CD4-positive, CD25-positive, alpha-beta regulatory T cell (primary cell): ENCODE measurements at regions not wholly inside any gene's neighbourhood (a gene's known extent, or its start where the extent isn't known, plus 50 kb on each side); places are given as distances from the start of the nearest gene placed in this dataset.

Source experiments
- ATAC-seq, 2 donors: fragments of 150-1000 bp; cut with Tn5 transposase; one replicate each; pipeline ENCODE4 v1.10.0; 2021; ENCODE audit warnings: low read depth in 2 of 2, moderate number of reproducible peaks in 2 of 2, moderate library complexity in 1 of 2
- DNase-seq, 3 donors: peaks; one replicate each; pipeline versions ENCODE4 v3.0.0 to v3.0.0-alpha.2; 2012 to 2022; ENCODE audit warnings: mixed read lengths in 1 of 3
- H3K27ac ChIP-seq: one replicate; pipeline ENCODE4 v1.7.0; 2013; ENCODE audit warnings: mild to moderate bottlenecking, low read length; ENCODE audit not compliant: insufficient read depth, poor library complexity, severe bottlenecking
- H3K27me3 ChIP-seq: one replicate; pipeline ENCODE4 v1.7.0; 2013; ENCODE audit warnings: low read length; ENCODE audit not compliant: control insufficient read depth, insufficient read depth
- H3K36me3 ChIP-seq: one replicate; pipeline ENCODE4 v1.7.0; 2013; ENCODE audit warnings: mild to moderate bottlenecking, low read length, moderate library complexity; ENCODE audit not compliant: control insufficient read depth, insufficient read depth
- H3K4me1 ChIP-seq: 2 replicates; pipeline ENCODE4 v1.7.0; 2013; ENCODE audit warnings: mild to moderate bottlenecking, low read length; ENCODE audit not compliant: insufficient read depth, control insufficient read depth, poor library complexity, severe bottlenecking
- H3K4me3 ChIP-seq: one replicate; pipeline ENCODE4 v1.7.0; 2013; ENCODE audit warnings: low read depth, mild to moderate bottlenecking, low read length, moderate library complexity
- H3K9me3 ChIP-seq, 2 experiments: 1 replicate in 1 of 2; 2 replicates in 1 of 2; pipeline ENCODE4 v1.7.0; 2013; ENCODE audit warnings: low read length in 2 of 2, mild to moderate bottlenecking in 1 of 2, moderate library complexity in 1 of 2; ENCODE audit not compliant: control insufficient read depth in 2 of 2
- H3K27ac Mint-ChIP-seq, 3 donors: one replicate each; pipeline ENCODE4 v1.8.0; 2020 to 2022; ENCODE audit warnings: mild to moderate bottlenecking in 3 of 3, mixed read lengths in 3 of 3, moderate library complexity in 2 of 3
- H3K27me3 Mint-ChIP-seq: one replicate; pipeline ENCODE4 v1.8.0; 2022; ENCODE audit warnings: mild to moderate bottlenecking, mixed read lengths
- H3K36me3 Mint-ChIP-seq: one replicate; pipeline ENCODE4 v1.8.0; 2020; ENCODE audit warnings: mixed read lengths
- H3K4me1 Mint-ChIP-seq, 4 donors: one replicate each; pipeline ENCODE4 v1.8.0; 2020 to 2022; ENCODE audit warnings: mixed read lengths in 4 of 4, mild to moderate bottlenecking in 1 of 4
- H3K4me3 Mint-ChIP-seq, 4 donors: one replicate each; pipeline ENCODE4 v1.8.0; 2020 to 2022; ENCODE audit warnings: mild to moderate bottlenecking in 4 of 4, mixed read lengths in 4 of 4, moderate library complexity in 3 of 4
- H3K9me3 Mint-ChIP-seq, 7 donors: one replicate each; pipeline ENCODE4 v1.8.0; 2020 to 2022; ENCODE audit warnings: mixed read lengths in 7 of 7, mild to moderate bottlenecking in 3 of 7, moderate library complexity in 2 of 7

- ATAC-seq (no peak), DNase-seq (no peak)
- no peaks in the 10 kb centered on the region for H3K27me3 ChIP-seq
- Mint-ChIP-seq H3K4me3 (no peak overlapping the region), H3K36me3 (no peaks in the 10 kb centered on the region), H3K4me1 (no peaks in the 10 kb centered on the region), H3K9me3 (peaks cover 0 to 5% (median 0%) of the 10 kb centered on the region in 7 donors), H3K27me3 (no peaks in the 10 kb centered on the region), H3K27ac (no peak overlapping the region)
- no peak overlapping the region for H3K27ac ChIP-seq
- no peaks in the 10 kb centered on the region for H3K36me3 ChIP-seq
- H3K4me3 ChIP-seq: no peak overlapping the region
- no peaks in the 10 kb centered on the region for H3K9me3 ChIP-seq
- H3K4me1 ChIP-seq: no peaks in the 10 kb centered on the region
Observed at GRCh38 chr2:217103752-217104545, 244.1 kb upstream of the TNP1 start.

GRCh38 chr2:217102956-217103355 is 243.1 kb upstream of the TNP1 start:
- no peaks in the 10 kb centered on the region for H3K27me3 Mint-ChIP-seq
- Histone ChIP-seq H3K27me3 (no peaks in the 10 kb centered on the region), H3K4me1 (no peaks in the 10 kb centered on the region), H3K27ac (no peak overlapping the region), H3K9me3 (no peaks in the 10 kb centered on the region), H3K4me3 (no peak overlapping the region), H3K36me3 (no peaks in the 10 kb centered on the region)
- peaks cover 0 to 5% (median 0%) of the 10 kb centered on the region in 7 donors for H3K9me3 Mint-ChIP-seq
- no peaks in the 10 kb centered on the region for H3K4me1 Mint-ChIP-seq
- DNase-seq (no peak), ATAC-seq (no peak)
- H3K27ac Mint-ChIP-seq: no peak overlapping the region
- no peak overlapping the region for H3K4me3 Mint-ChIP-seq
- H3K36me3 Mint-ChIP-seq: no peaks in the 10 kb centered on the region

- no peak overlapping the region for H3K4me3 Mint-ChIP-seq
- no peak overlapping the region for H3K4me3 ChIP-seq
- ATAC-seq: no peak
- no peaks in the 10 kb centered on the region for H3K36me3 ChIP-seq
- no peaks in the 10 kb centered on the region for H3K27me3 Mint-ChIP-seq
- H3K4me1 ChIP-seq: no peaks in the 10 kb centered on the region
- H3K36me3 Mint-ChIP-seq: no peaks in the 10 kb centered on the region
- H3K27me3 ChIP-seq: no peaks in the 10 kb centered on the region
- no peak for DNase-seq
- no peaks in the 10 kb centered on the region for H3K9me3 ChIP-seq
- no peaks in the 10 kb centered on the region for H3K4me1 Mint-ChIP-seq
- peaks cover 0 to 2% (median 0%) of the 10 kb centered on the region in 7 donors for H3K9me3 Mint-ChIP-seq
- H3K27ac ChIP-seq: no peak overlapping the region
- H3K27ac Mint-ChIP-seq: no peak overlapping the region
Observed at GRCh38 chr2:217101972-217102371, 242.1 kb upstream of the TNP1 start.

GRCh38 chr2:217099561-217099960 is 239.7 kb upstream of the TNP1 start:
- Mint-ChIP-seq H3K27ac (no peak overlapping the region), H3K4me3 (no peak overlapping the region), H3K4me1 (no peaks in the 10 kb centered on the region), H3K9me3 (peaks cover 0 to 2% (median 0%) of the 10 kb centered on the region in 7 donors), H3K27me3 (peaks cover 5% of the 10 kb centered on the region), H3K36me3 (no peaks in the 10 kb centered on the region)
- ATAC-seq (no peak), DNase-seq (no peak)
- Histone ChIP-seq H3K4me1 (no peaks in the 10 kb centered on the region), H3K9me3 (no peaks in the 10 kb centered on the region), H3K4me3 (no peak overlapping the region), H3K27ac (no peak overlapping the region), H3K36me3 (no peaks in the 10 kb centered on the region), H3K27me3 (no peaks in the 10 kb centered on the region)

- Mint-ChIP-seq H3K9me3 (peaks cover 0 to 1% (median 0%) of the 10 kb centered on the region in 7 donors), H3K27me3 (peaks cover 5% of the 10 kb centered on the region), H3K36me3 (no peaks in the 10 kb centered on the region), H3K4me1 (no peaks in the 10 kb centered on the region), H3K27ac (peak overlapping the region in 1 of 3 donors; percentile 10), H3K4me3 (no peak overlapping the region)
- no peak for ATAC-seq
- no peak overlapping the region for H3K27ac ChIP-seq
- no peak for DNase-seq
- H3K9me3 ChIP-seq: no peaks in the 10 kb centered on the region
- H3K4me3 ChIP-seq: no peak overlapping the region
- H3K36me3 ChIP-seq: no peaks in the 10 kb centered on the region
- no peaks in the 10 kb centered on the region for H3K4me1 ChIP-seq
- H3K27me3 ChIP-seq: no peaks in the 10 kb centered on the region
Observed at GRCh38 chr2:217098435-217098834, 238.6 kb upstream of the TNP1 start.

- no peaks in the 10 kb centered on the region for H3K36me3 Mint-ChIP-seq
- H3K36me3 ChIP-seq: no peaks in the 10 kb centered on the region
Observed at GRCh38 chr2:217097346-217097745, 237.5 kb upstream of the TNP1 start.

GRCh38 chr2:217096474-217097225 is 236.8 kb upstream of the TNP1 start:
- no peak for ATAC-seq
- Histone ChIP-seq H3K4me1 (no peaks in the 10 kb centered on the region), H3K27ac (no peak overlapping the region), H3K4me3 (no peak overlapping the region), H3K27me3 (no peaks in the 10 kb centered on the region), H3K36me3 (no peaks in the 10 kb centered on the region), H3K9me3 (no peaks in the 10 kb centered on the region)
- Mint-ChIP-seq H3K4me3 (no peak overlapping the region), H3K4me1 (no peaks in the 10 kb centered on the region), H3K9me3 (peaks cover 0 to 2% (median 0%) of the 10 kb centered on the region in 7 donors), H3K27ac (no peak overlapping the region), H3K36me3 (no peaks in the 10 kb centered on the region), H3K27me3 (peaks cover 5% of the 10 kb centered on the region)
- DNase-seq: no peak

More at GRCh38 chr2:217097346-217097745, 237.5 kb upstream of the TNP1 start:
- no peaks in the 10 kb centered on the region for H3K4me1 Mint-ChIP-seq
- Histone ChIP-seq H3K27ac (no peak overlapping the region), H3K4me1 (no peaks in the 10 kb centered on the region), H3K9me3 (no peaks in the 10 kb centered on the region), H3K27me3 (no peaks in the 10 kb centered on the region), H3K4me3 (no peak overlapping the region)
- no peak for DNase-seq
- no peak overlapping the region for H3K4me3 Mint-ChIP-seq
- H3K9me3 Mint-ChIP-seq: peaks cover 0 to 1% (median 0%) of the 10 kb centered on the region in 7 donors
- no peak overlapping the region for H3K27ac Mint-ChIP-seq
- H3K27me3 Mint-ChIP-seq: peaks cover 5% of the 10 kb centered on the region
- ATAC-seq: no peak
